ENCODE measurements at regions not wholly inside any gene's neighbourhood (a gene's known extent, or its start where the extent isn't known, plus 50 kb on each side); places are given as distances from the start of the nearest gene placed in this dataset.

GRCh38 chr11:104625246-104625645 lies 273.0 kb downstream of the CASP12 start (continued):
- TF ChIP-seq E2F5 (CRISPR knock-in tag; IDR thresholded peaks at IDR 0.05) (no peak), ZNF396 (CRISPR knock-in tag; IDR thresholded peaks at IDR 0.05; ENCODE audit: borderline replicate concordance) (no peak), CDX4 (CRISPR knock-in tag; IDR thresholded peaks at IDR 0.05; ENCODE audit: borderline replicate concordance) (no peak), HMGXB4 (CRISPR knock-in tag; IDR thresholded peaks at IDR 0.05) (no peak), ERG (CRISPR knock-in tag; IDR thresholded peaks at IDR 0.05) (no peak), ESRRA (CRISPR knock-in tag; IDR thresholded peaks at IDR 0.05; ENCODE audit: borderline replicate concordance) (no peak), TCF7 (CRISPR knock-in tag; IDR thresholded peaks at IDR 0.05; ENCODE audit: low read depth) (no peak), KAT7 (CRISPR knock-in tag; IDR thresholded peaks at IDR 0.05; ENCODE audit: borderline replicate concordance) (no peak), SP1 (CRISPR knock-in tag; conservative IDR thresholded peaks at IDR 0.05) (no peak), RELA (CRISPR knock-in tag; IDR thresholded peaks at IDR 0.05; ENCODE audit: borderline replicate concordance) (no peak)

GRCh38 chr11:104624021-104624420 lies 274.2 kb downstream of the CASP12 start:
- peak overlapping the region; percentile 83 for H3K27ac Mint-ChIP-seq
- no peak for TF ChIP-seq ZNF416 (CRISPR knock-in tag; IDR thresholded peaks at IDR 0.05)
- no peak for TF ChIP-seq ZNF423 (CRISPR knock-in tag; IDR thresholded peaks at IDR 0.05)
- no peak for TF ChIP-seq ZBTB43 (CRISPR knock-in tag; IDR thresholded peaks at IDR 0.05)
- no peak for TF ChIP-seq ESRRA (CRISPR knock-in tag; IDR thresholded peaks at IDR 0.05; ENCODE audit: borderline replicate concordance)
- TF ChIP-seq PRDM15 (CRISPR knock-in tag; IDR thresholded peaks at IDR 0.05) = no peak
- no peak for TF ChIP-seq FOXJ3 (CRISPR knock-in tag; IDR thresholded peaks at IDR 0.05; ENCODE audit: borderline replicate concordance)
- TF ChIP-seq GABPB1 (CRISPR knock-in tag; IDR thresholded peaks at IDR 0.05) = no peak
- TF ChIP-seq FOXK1 (CRISPR knock-in tag; IDR thresholded peaks at IDR 0.05) = no peak
- TF ChIP-seq CREB1 (CRISPR knock-in tag; IDR thresholded peaks at IDR 0.05) = no peak
- TF ChIP-seq NFE2L1 (CRISPR knock-in tag; IDR thresholded peaks at IDR 0.05) = no peak
- TF ChIP-seq GTF2I (CRISPR knock-in tag; conservative IDR thresholded peaks at IDR 0.05) = no peak
- TF ChIP-seq CREM (CRISPR knock-in tag; IDR thresholded peaks at IDR 0.05) = no peak
- TF ChIP-seq NR3C1 (CRISPR knock-in tag; conservative IDR thresholded peaks at IDR 0.05; ENCODE audit: low read depth) = no peak
- TF ChIP-seq JUN (CRISPR knock-in tag; IDR thresholded peaks at IDR 0.05) = no peak
- no peak for TF ChIP-seq STAT6 (CRISPR knock-in tag; conservative IDR thresholded peaks at IDR 0.05; ENCODE audit: low read depth)
- TF ChIP-seq ATF3 (CRISPR knock-in tag; conservative IDR thresholded peaks at IDR 0.05) = no peak

More at GRCh38 chr11:104624021-104624420, 274.2 kb downstream of the CASP12 start:
- H3K36me3 Mint-ChIP-seq = peaks cover 11% of the 10 kb centered on the region
- peaks cover 53% of the 10 kb centered on the region for H3K4me1 Mint-ChIP-seq
- peak overlapping the region; percentile 40; the same call in 1 of the 2 replicates for H3K4me3 Mint-ChIP-seq
- ATAC-seq (peak; percentile 85), DNase-seq (ENCODE audit: low spot score) (no peak)
- CTCF ChIA-PET = interaction anchor here (0.8 to 1.4 kb wide), 3 partner anchors 15 to 249 kb away, joined by 3 read pairs; no protein-coding TSS in a partner anchor
- H3K9me3 Mint-ChIP-seq = peaks cover 13% of the 10 kb centered on the region
- no peaks in the 10 kb centered on the region for H3K27me3 Mint-ChIP-seq (ENCODE audit: low read depth)
- POLR2A ChIA-PET = interaction anchor here (0.6 kb wide), 1 partner anchor 1665 kb away, joined by 3 read pairs; no protein-coding TSS in a partner anchor
